ENCODE measurements at regions not wholly inside any gene's neighbourhood (a gene's known extent, or its start where the extent isn't known, plus 50 kb on each side); places are given as distances from the start of the nearest gene placed in this dataset.
"Not testable (repeated sequence)": the region's sequence is repeated elsewhere in the genome, so short reads cannot be mapped to it uniquely, and the experiment has no call there.

DNA sequence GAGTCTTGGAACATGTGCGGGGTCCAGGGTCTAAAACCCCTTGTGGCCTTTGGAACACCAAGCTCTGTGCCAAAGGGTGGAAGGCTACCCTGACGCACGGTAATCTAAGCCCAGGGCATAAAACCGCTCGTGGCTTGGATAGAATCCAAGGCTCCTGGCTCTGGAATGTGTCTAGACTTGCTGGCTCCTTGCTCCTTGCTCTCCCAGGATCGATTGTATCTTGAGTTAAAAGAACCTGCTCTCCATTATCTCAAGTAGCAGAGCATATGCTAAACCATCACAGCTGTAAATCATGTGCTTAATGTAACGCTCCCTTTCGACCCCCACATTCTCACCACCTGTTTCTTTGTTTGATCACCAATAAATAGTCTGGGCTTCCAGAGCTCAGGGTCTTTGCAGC is 50.3 kb downstream of the TLCD4 start:
- POLR2A ChIA-PET; H3K4me1 Mint-ChIP-seq (ENCODE audit: low read depth); H3K27me3 Mint-ChIP-seq; H3K4me3 Mint-ChIP-seq; intact Hi-C loops (cut with micrococcal nuclease); DNase-seq; CTCF ChIA-PET; H3K27ac Mint-ChIP-seq; H3K36me3 Mint-ChIP-seq (ENCODE audit: low read depth); H3K9me3 Mint-ChIP-seq; ATAC-seq: not testable (repeated sequence)

DNA sequence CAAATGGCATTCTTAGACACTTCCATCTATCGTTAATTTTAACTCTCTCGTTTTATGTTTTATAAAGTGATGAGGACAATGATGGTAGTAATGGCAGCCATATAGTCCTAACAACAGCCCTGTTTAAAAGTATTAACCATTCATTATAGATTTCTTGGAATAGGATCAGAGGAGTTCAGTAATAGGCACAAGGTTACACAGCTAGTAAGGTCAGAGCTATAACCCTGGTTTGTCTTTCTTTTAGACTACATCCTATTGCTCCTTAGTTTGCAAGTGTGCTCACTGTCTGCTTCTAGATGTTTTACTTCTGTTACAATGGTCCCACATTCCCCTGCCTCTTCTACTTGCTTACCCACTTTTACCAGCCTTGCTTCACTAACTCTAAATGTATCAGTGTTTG is 50.9 kb downstream of the TLCD4 start:
- POLR2A ChIA-PET = no interaction called here
- Mint-ChIP-seq H3K27ac (no peak overlapping the region), H3K4me3 (no peak overlapping the region), H3K4me1 (ENCODE audit: low read depth) (no peaks in the 10 kb centered on the region), H3K9me3 (peaks cover 6% of the 10 kb centered on the region), H3K27me3 (peaks cover 4% of the 10 kb centered on the region), H3K36me3 (ENCODE audit: low read depth) (no peaks in the 10 kb centered on the region)
- TF ChIP-seq, protein P1, sequence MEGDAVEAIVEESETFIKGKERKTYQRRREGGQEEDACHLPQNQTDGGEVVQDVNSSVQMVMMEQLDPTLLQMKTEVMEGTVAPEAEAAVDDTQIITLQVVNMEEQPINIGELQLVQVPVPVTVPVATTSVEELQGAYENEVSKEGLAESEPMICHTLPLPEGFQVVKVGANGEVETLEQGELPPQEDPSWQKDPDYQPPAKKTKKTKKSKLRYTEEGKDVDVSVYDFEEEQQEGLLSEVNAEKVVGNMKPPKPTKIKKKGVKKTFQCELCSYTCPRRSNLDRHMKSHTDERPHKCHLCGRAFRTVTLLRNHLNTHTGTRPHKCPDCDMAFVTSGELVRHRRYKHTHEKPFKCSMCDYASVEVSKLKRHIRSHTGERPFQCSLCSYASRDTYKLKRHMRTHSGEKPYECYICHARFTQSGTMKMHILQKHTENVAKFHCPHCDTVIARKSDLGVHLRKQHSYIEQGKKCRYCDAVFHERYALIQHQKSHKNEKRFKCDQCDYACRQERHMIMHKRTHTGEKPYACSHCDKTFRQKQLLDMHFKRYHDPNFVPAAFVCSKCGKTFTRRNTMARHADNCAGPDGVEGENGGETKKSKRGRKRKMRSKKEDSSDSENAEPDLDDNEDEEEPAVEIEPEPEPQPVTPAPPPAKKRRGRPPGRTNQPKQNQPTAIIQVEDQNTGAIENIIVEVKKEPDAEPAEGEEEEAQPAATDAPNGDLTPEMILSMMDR (IDR thresholded peaks at IDR 0.05) = no peak
- DNase-seq (no peak), ATAC-seq (no peak)
- CTCF ChIA-PET = no interaction called here
- intact Hi-C loops (cut with micrococcal nuclease) = no loop called here

DNA sequence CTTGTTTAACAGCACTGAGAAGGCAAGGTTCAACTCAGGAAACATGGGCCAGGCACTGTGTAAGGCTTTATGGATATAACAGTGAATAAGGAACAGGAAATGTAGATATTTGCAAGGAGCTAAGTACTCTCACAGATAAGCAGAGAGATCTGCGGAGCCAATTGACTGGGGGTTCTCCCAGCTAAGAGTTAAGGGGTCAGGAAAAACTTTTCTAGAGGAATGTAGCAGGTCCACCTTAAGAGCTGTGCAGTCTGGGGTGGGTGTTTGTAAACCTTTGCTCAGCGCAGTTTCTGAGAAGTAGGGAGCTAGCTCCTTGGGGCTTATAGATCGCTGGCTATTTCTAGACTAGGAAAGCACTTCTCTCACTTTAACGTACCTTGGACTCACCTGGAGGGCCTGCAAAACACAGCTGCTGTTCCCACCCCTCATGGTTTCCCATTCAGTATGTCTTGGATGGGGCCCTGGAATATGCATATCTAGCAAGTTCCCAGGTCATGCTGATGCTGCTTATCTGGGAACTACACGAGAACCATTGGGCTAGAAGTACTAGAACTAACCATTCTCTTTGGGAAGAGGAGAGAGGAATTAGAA is 51.7 kb downstream of the TLCD4 start:
- CTCF ChIA-PET = no interaction called here
- Mint-ChIP-seq H3K9me3 (peaks cover 3% of the 10 kb centered on the region), H3K27ac (no peak overlapping the region), H3K4me3 (no peak overlapping the region), H3K4me1 (ENCODE audit: low read depth) (no peaks in the 10 kb centered on the region), H3K36me3 (ENCODE audit: low read depth) (no peaks in the 10 kb centered on the region), H3K27me3 (peaks cover 7% of the 10 kb centered on the region)
- DNase-seq (no peak), ATAC-seq (no peak)
- intact Hi-C loops (cut with micrococcal nuclease) = no loop called here
- TF ChIP-seq, protein P1 (IDR thresholded peaks at IDR 0.05) = no peak
- POLR2A ChIA-PET = no interaction called here

DNA sequence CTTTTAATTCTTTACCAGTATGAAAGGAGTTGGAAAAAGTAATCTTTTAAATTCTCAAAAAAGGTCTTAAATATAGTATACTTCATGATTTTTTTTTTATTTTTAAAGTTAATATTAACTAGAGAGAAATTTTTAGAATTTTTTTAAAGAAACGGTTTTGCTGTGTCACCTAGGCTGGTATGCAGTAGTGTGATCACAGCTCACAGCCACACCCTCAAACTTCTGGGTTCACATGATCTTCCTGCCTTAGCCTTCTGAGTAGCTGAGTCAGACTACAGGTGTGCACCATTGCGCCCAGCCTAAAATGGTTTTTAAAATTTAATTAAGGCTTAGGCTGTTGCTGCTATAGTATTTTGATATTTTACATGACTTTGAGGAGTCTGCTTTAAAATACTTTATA is 52.4 kb downstream of the TLCD4 start:
- H3K36me3 Mint-ChIP-seq (ENCODE audit: low read depth) = no peaks in the 10 kb centered on the region
- DNase-seq = no peak
- no peak overlapping the region for H3K4me3 Mint-ChIP-seq
- TF ChIP-seq, protein P1 (IDR thresholded peaks at IDR 0.05) = no peak
- intact Hi-C loops (cut with micrococcal nuclease) = no loop called here
- no peaks in the 10 kb centered on the region for H3K4me1 Mint-ChIP-seq (ENCODE audit: low read depth)
- ChIA-PET CTCF (no interaction called here), POLR2A (no interaction called here)
- peaks cover 3% of the 10 kb centered on the region for H3K9me3 Mint-ChIP-seq
- no peak overlapping the region for H3K27ac Mint-ChIP-seq
- H3K27me3 Mint-ChIP-seq = peaks cover 9% of the 10 kb centered on the region
- no peak for ATAC-seq

DNA sequence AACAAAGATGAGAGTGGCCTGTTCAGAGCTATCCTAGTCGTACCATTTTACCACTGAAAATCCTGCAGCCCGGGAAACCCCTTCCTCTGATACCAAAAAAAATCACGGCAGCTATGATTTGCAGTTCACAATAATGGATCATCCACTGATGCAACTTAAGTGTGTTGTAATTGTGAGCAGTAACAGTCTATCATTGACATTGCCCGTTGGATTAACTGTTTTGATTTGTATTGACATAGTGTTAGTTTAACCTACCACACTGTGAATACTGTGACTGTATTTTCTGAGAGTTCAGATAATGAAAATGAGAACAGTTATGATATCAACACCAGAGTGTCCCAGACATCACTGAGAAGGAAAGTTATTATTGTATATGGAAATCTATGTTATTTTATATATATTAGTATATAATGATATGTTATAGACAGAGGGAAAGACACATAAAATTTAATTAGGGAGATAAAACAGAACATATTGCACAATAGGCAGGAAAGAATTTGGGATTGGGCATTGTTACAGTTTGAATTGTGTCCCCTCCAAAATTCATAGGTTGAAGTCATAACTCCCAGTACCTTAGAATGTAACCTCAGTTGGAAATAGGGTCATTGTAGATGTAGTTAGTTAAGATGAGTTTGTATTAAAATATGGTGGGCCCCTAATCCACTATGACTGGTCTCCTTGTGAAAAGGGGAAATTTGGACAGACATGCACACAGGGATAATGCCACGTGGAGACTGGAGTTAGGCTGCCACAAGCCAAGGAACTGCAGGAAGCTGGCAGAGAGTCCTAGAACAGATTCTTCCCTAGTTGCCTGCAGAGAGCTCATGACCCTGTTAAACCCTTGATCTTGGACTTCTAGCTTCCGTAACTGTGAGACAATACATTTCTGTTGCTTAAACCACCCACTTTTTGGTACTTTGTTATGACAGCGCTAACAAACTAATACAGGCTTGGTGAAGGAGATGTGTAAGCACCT is 54.4 kb downstream of the TLCD4 start:
- Mint-ChIP-seq H3K27me3 (peaks cover 13% of the 10 kb centered on the region), H3K4me1 (ENCODE audit: low read depth) (no peaks in the 10 kb centered on the region), H3K9me3 (no peaks in the 10 kb centered on the region), H3K4me3 (no peak overlapping the region), H3K36me3 (ENCODE audit: low read depth) (no peaks in the 10 kb centered on the region), H3K27ac (no peak overlapping the region)
- CTCF ChIA-PET = no interaction called here
- POLR2A ChIA-PET = no interaction called here
- TF ChIP-seq, protein P1 (IDR thresholded peaks at IDR 0.05) = no peak
- ATAC-seq (no peak), DNase-seq (no peak)
- intact Hi-C loops (cut with micrococcal nuclease) = no loop called here

Measured in activated CD8-positive, alpha-beta T cell treated with anti-CD3 and anti-CD28 coated beads for 36 hours (primary cell).